Karpas-422 (cell line): ENCODE measurements at regions not wholly inside any gene's neighbourhood (a gene's known extent, or its start where the extent isn't known, plus 50 kb on each side); places are given as distances from the start of the nearest gene placed in this dataset.

Source experiments
- DNase-seq: peaks from one replicate; pipeline ENCODE4 v3.0.0-alpha.2; 2015
- H2AFZ ChIP-seq: fragments of 200-600 bp; sonication (generic); 2 replicates; pipeline ENCODE4 v1.6.1; 2014; ENCODE audit warnings: antibody characterized with exemption, low read length, mixed read lengths
- H3K27ac ChIP-seq: fragments of 200-600 bp; sonication (generic); 2 replicates; pipeline ENCODE4 v1.5.1; 2014; ENCODE audit warnings: mild to moderate bottlenecking, low read length, moderate library complexity
- H3K27me3 ChIP-seq: fragments of 200-600 bp; sonication (generic); 2 replicates; pipeline ENCODE4 v1.6.1; 2014; ENCODE audit warnings: low read length, mixed read lengths
- H3K36me3 ChIP-seq: fragments of 200-600 bp; sonication (generic); 2 replicates; pipeline ENCODE4 v1.6.1; 2014; ENCODE audit warnings: low read length, mixed read lengths; ENCODE audit not compliant: insufficient read depth
- H3K4me1 ChIP-seq: fragments of 200-600 bp; sonication (generic); 2 replicates; pipeline ENCODE4 v1.6.1; 2014; ENCODE audit warnings: mild to moderate bottlenecking, low read length, mixed read lengths
- H3K4me2 ChIP-seq: fragments of 200-600 bp; sonication (generic); 2 replicates; pipeline ENCODE4 v1.6.1; 2014; ENCODE audit warnings: low read length, low read depth, mild to moderate bottlenecking; ENCODE audit not compliant: poor library complexity, severe bottlenecking
- H3K4me3 ChIP-seq: fragments of 200-600 bp; sonication (generic); 2 replicates; pipeline ENCODE4 v1.5.1; 2014; ENCODE audit warnings: mild to moderate bottlenecking, antibody characterized with exemption, low read length, mixed read lengths
- H3K79me2 ChIP-seq: fragments of 200-600 bp; sonication (generic); 2 replicates; pipeline ENCODE4 v1.6.1; 2014; ENCODE audit warnings: mild to moderate bottlenecking, low read length, mixed read lengths
- H3K9ac ChIP-seq: fragments of 200-600 bp; sonication (generic); 2 replicates; pipeline ENCODE4 v1.6.0; 2014; ENCODE audit warnings: low read length
- H3K9me2 ChIP-seq: fragments of 200-600 bp; sonication (generic), shearing (Covaris generic); replicated peaks from 2 replicates; pipeline ENCODE4 v1.6.0; 2014; ENCODE audit warnings: mild to moderate bottlenecking, low read length, moderate library complexity; ENCODE audit not compliant: insufficient read depth
- H3K9me3 ChIP-seq: fragments of 300-700, 200-600 bp; sonication (generic); 2 replicates; pipeline ENCODE4 v1.6.1; 2014; ENCODE audit warnings: low read length, mixed read lengths
- H4K20me1 ChIP-seq: fragments of 200-600 bp; sonication (generic); 2 replicates; pipeline ENCODE4 v1.6.1; 2014; ENCODE audit warnings: mild to moderate bottlenecking, antibody characterized with exemption, low read length, low read depth; ENCODE audit not compliant: insufficient read depth

DNA sequence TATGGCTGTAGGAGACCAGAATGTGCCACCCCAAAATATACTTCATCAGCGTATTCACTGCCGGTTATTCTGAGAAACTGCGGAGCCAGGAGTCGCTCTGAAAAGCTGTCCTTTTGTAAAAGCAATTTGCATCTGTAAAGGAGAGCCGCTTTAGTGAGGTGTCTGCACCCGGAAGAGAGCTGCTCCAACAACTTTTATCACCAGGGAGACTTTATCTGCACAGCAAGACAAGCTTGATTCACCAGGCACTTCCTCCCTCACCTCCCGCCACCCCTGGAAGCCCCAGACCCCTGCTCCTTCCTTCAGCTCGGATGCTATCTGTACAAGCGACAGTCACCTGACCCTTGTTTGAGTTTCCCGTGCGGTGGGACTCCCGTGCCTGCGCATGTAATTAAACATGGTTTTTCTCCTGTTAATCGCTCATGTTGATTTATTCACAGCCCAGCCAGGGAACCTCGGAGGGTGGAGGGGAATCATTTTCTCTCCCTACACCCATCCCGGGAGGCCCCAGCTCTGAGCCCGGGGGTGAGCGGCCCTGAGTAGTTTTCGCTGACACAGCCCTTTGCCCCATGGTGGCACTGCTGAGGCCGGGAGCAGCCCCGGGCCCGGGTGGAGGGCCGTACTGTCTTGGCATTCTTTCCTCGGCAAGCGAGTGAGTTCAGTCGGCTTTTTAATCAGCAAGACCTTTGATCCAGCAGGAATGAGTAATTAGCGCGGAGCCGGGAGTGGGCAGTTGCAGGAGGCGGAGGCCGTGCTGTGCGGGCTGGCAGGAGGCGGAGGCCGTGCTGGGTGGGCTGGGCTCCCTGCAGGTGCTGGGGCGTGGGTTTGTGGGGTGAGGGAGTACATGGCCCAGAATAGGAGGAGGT is 222.7 kb upstream of the CIBAR2 start:
- no peak overlapping the region for H3K27ac ChIP-seq
- H3K4me1 ChIP-seq, result no peaks in the 10 kb centered on the region
- no peaks in the 10 kb centered on the region for H3K9me2 ChIP-seq
- no peaks in the 10 kb centered on the region for H3K27me3 ChIP-seq
- H3K36me3 ChIP-seq, result no peaks in the 10 kb centered on the region
- H3K4me2 ChIP-seq, result no peak overlapping the region
- DNase-seq, result no peak
- H2AFZ ChIP-seq, result no peak overlapping the region
- no peak overlapping the region for H3K4me3 ChIP-seq
- no peaks in the 10 kb centered on the region for H3K9me3 ChIP-seq
- H3K9ac ChIP-seq, result no peak overlapping the region
- H4K20me1 ChIP-seq, result no peaks in the 10 kb centered on the region
- no peaks in the 10 kb centered on the region for H3K79me2 ChIP-seq

GRCh38 chr16:85335584-85336491 is 223.6 kb upstream of the CIBAR2 start:
- H3K4me2 ChIP-seq, result no peak overlapping the region
- DNase-seq, result peak; percentile 49
- no peaks in the 10 kb centered on the region for H3K27me3 ChIP-seq
- H3K9me2 ChIP-seq, result no peaks in the 10 kb centered on the region
- no peaks in the 10 kb centered on the region for H3K9me3 ChIP-seq
- H3K36me3 ChIP-seq, result no peaks in the 10 kb centered on the region
- H4K20me1 ChIP-seq, result no peaks in the 10 kb centered on the region
- no peaks in the 10 kb centered on the region for H3K4me1 ChIP-seq
- no peak overlapping the region for H2AFZ ChIP-seq
- H3K27ac ChIP-seq, result no peak overlapping the region
- H3K9ac ChIP-seq, result no peak overlapping the region
- H3K79me2 ChIP-seq, result no peaks in the 10 kb centered on the region
- H3K4me3 ChIP-seq, result no peak overlapping the region

GRCh38 chr16:85337910-85338637 is 225.8 kb upstream of the CIBAR2 start:
- no peak overlapping the region for H3K9ac ChIP-seq
- no peaks in the 10 kb centered on the region for H3K9me2 ChIP-seq
- H3K36me3 ChIP-seq, result no peaks in the 10 kb centered on the region
- H3K27ac ChIP-seq, result no peak overlapping the region
- no peaks in the 10 kb centered on the region for H3K4me1 ChIP-seq
- H3K4me2 ChIP-seq, result no peak overlapping the region
- no peaks in the 10 kb centered on the region for H3K27me3 ChIP-seq
- H4K20me1 ChIP-seq, result no peaks in the 10 kb centered on the region
- no peaks in the 10 kb centered on the region for H3K79me2 ChIP-seq
- H3K4me3 ChIP-seq, result no peak overlapping the region
- no peak overlapping the region for H2AFZ ChIP-seq
- DNase-seq, result no peak
- no peaks in the 10 kb centered on the region for H3K9me3 ChIP-seq

- Histone ChIP-seq H3K9ac (no peak overlapping the region), H3K79me2 (no peaks in the 10 kb centered on the region), H3K27me3 (no peaks in the 10 kb centered on the region), H3K4me2 (no peak overlapping the region), H3K36me3 (no peaks in the 10 kb centered on the region), H3K27ac (no peak overlapping the region), H2AFZ (no peak overlapping the region), H3K9me3 (no peaks in the 10 kb centered on the region), H4K20me1 (no peaks in the 10 kb centered on the region), H3K4me3 (no peak overlapping the region), H3K4me1 (no peaks in the 10 kb centered on the region), H3K9me2 (no peaks in the 10 kb centered on the region)
- no peak for DNase-seq
Observed at GRCh38 chr16:85338638-85338982, 226.3 kb upstream of the CIBAR2 start.

DNA sequence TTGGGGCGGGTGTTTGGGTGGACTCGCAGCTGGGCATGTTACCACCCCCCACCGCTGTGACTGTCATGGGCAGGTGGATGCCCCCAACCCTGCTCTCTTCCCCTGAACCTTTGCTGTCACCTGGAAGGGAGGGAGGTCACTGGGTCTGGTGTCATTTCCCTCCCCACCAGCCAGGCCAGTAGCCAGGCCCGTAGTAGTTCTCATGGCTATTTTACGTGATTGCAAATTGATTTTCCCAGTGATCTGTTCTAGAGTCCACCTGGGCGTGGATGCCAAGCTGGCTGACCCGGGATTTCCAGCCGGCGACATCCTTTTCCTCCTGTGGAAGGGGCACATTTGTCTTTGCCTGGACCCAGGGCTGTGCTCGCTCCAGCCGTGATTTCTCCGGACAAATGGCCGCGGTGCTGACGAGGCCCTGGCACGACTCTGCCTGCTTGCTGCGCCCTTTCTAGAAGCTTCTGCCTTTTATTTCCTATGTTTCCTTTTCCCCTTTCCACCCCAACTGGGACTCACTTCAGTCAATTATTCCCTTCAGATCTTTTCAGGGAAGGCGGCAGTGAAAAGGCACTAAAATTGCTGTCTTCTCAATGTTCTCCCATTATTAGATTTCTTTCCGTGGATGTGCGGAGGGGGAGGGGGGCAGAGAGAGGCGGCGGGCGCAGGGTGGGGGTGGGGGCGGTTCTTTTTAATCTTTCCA is 226.9 kb upstream of the CIBAR2 start:
- Histone ChIP-seq H3K4me3 (no peak overlapping the region), H3K9me2 (no peaks in the 10 kb centered on the region), H3K79me2 (no peaks in the 10 kb centered on the region), H3K27ac (no peak overlapping the region), H3K27me3 (no peaks in the 10 kb centered on the region), H4K20me1 (no peaks in the 10 kb centered on the region), H3K36me3 (no peaks in the 10 kb centered on the region), H2AFZ (no peak overlapping the region), H3K9me3 (no peaks in the 10 kb centered on the region), H3K9ac (no peak overlapping the region), H3K4me2 (no peak overlapping the region), H3K4me1 (no peaks in the 10 kb centered on the region)
- no peak for DNase-seq

- Histone ChIP-seq H3K27ac (no peak overlapping the region), H3K9ac (no peak overlapping the region), H4K20me1 (no peaks in the 10 kb centered on the region), H3K36me3 (no peaks in the 10 kb centered on the region), H3K4me2 (no peak overlapping the region), H3K9me2 (no peaks in the 10 kb centered on the region), H3K27me3 (no peaks in the 10 kb centered on the region), H2AFZ (no peak overlapping the region), H3K9me3 (no peaks in the 10 kb centered on the region), H3K4me3 (no peak overlapping the region), H3K4me1 (no peaks in the 10 kb centered on the region), H3K79me2 (no peaks in the 10 kb centered on the region)
- no peak for DNase-seq
Observed at GRCh38 chr16:85341972-85342695, 229.9 kb upstream of the CIBAR2 start.

GRCh38 chr16:85344502-85345128 is 232.3 kb upstream of the CIBAR2 start:
- H3K27me3 ChIP-seq, result no peaks in the 10 kb centered on the region
- no peaks in the 10 kb centered on the region for H3K36me3 ChIP-seq
- no peaks in the 10 kb centered on the region for H3K79me2 ChIP-seq
- H2AFZ ChIP-seq, result no peak overlapping the region
- H3K4me2 ChIP-seq, result no peak overlapping the region
- H3K9me3 ChIP-seq, result no peaks in the 10 kb centered on the region
- H3K4me1 ChIP-seq, result no peaks in the 10 kb centered on the region
- no peak overlapping the region for H3K27ac ChIP-seq
- no peak for DNase-seq
- H3K9me2 ChIP-seq, result no peaks in the 10 kb centered on the region
- no peak overlapping the region for H3K9ac ChIP-seq
- no peaks in the 10 kb centered on the region for H4K20me1 ChIP-seq
- H3K4me3 ChIP-seq, result no peak overlapping the region
